ENCODE measurements at regions not wholly inside any gene's neighbourhood (a gene's known extent, or its start where the extent isn't known, plus 50 kb on each side); places are given as distances from the start of the nearest gene placed in this dataset.

- DNase-seq (ENCODE audit: low read depth) = no peak
- no peak for TF ChIP-seq CTCF (conservative IDR thresholded peaks at IDR 0.05; ENCODE audit: low read depth, low read length)
- no peak overlapping the region for H3K4me3 ChIP-seq (ENCODE audit: low read length)
These were observed 154.1 kb downstream of the GALC start for GRCh38 chr14:87838931-87839330.

DNA sequence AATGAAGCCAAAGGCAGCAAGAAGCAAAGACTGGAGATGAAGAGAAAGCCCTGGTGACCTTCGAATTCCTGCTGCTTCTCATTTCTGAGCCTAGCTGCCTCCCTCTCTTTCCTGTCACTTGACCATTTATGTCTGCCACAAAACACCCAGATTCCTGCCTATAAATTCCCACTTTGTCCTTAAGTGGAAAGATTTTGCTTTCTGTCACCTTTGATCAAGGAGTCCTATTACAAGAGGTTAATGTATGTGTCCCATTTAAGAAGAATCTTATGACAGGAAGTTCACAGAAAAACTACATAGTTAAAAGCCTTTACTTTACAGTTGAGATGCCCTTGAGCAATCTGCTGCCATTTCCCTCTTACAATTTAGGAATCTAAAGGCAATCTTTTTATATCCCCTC, 155.7 kb downstream of the GALC start:
- no peak overlapping the region for H3K4me3 ChIP-seq (ENCODE audit: low read length)
- no peak for TF ChIP-seq CTCF (conservative IDR thresholded peaks at IDR 0.05; ENCODE audit: low read depth, low read length)
- no peak for DNase-seq (ENCODE audit: low read depth)

- no peak overlapping the region for H3K4me3 ChIP-seq (ENCODE audit: low read length)
- no peak for TF ChIP-seq CTCF (conservative IDR thresholded peaks at IDR 0.05; ENCODE audit: low read depth, low read length)
- no peak for DNase-seq (ENCODE audit: low read depth)
These were observed 158.4 kb downstream of the GALC start for GRCh38 chr14:87834594-87834993.

- TF ChIP-seq CTCF (conservative IDR thresholded peaks at IDR 0.05; ENCODE audit: low read depth, low read length) = no peak
- H3K4me3 ChIP-seq (ENCODE audit: low read length) = no peak overlapping the region
- DNase-seq (ENCODE audit: low read depth) = no peak
These were observed 160.0 kb downstream of the GALC start for GRCh38 chr14:87833026-87833425.

DNA sequence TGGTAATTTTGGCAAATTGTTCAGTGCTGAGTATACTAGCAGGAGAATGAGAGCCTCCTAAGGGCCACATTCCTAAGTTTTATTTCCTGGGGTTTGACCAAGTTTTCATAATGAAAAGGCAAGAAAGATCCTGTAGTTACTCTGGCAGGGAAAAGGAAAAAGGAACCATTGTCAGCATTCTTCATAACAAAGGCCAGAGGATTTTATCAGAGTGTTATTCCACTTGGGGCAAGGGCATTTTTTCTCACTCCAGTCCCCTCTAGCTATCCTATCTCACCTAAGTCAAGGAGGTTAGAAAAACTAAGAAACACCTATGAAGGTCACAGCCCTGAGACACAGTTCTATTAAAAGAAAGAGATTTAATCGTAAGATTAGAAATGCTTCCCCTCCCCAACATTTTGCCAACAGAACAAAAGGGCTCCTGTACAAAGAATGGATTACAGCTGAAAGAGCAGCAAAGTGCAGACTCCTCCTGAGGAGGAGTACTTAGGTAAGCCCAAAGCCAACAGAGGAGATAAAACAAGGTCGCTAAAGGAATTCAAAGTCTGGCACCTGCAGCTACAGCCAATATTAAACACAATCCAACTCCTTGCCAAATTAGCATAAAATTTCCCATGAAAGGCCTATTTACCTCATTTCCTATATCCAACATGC, 162.4 kb downstream of the GALC start:
- no peak for TF ChIP-seq CTCF (conservative IDR thresholded peaks at IDR 0.05; ENCODE audit: low read depth, low read length)
- DNase-seq (ENCODE audit: low read depth) = no peak
- no peak overlapping the region for H3K4me3 ChIP-seq (ENCODE audit: low read length)

GRCh38 chr14:87829543-87829942, 163.4 kb downstream of the GALC start:
- H3K4me3 ChIP-seq (ENCODE audit: low read length) = no peak overlapping the region
- TF ChIP-seq CTCF (conservative IDR thresholded peaks at IDR 0.05; ENCODE audit: low read depth, low read length) = no peak
- DNase-seq (ENCODE audit: low read depth) = no peak

GRCh38 chr14:87824266-87824665, 168.7 kb downstream of the GALC start:
- no peak for TF ChIP-seq CTCF (conservative IDR thresholded peaks at IDR 0.05; ENCODE audit: low read depth, low read length)
- no peak for DNase-seq (ENCODE audit: low read depth)
- no peak overlapping the region for H3K4me3 ChIP-seq (ENCODE audit: low read length)
